ENCODE measurements at regions not wholly inside any gene's neighbourhood (a gene's known extent, or its start where the extent isn't known, plus 50 kb on each side); places are given as distances from the start of the nearest gene placed in this dataset.

GRCh38 chr11:131179836-131180235, 190.6 kb upstream of the NTM start (continued):
- no peak for TF ChIP-seq DEAF1 (CRISPR knock-in tag; IDR thresholded peaks at IDR 0.05)
- no peak for TF ChIP-seq ADNP (tag; IDR thresholded peaks at IDR 0.05)
- TF ChIP-seq HBP1 (CRISPR knock-in tag; IDR thresholded peaks at IDR 0.05): no peak
- TF ChIP-seq FIP1L1 (IDR thresholded peaks at IDR 0.05; ENCODE audit: low read depth, low read length, poor library complexity, severe bottlenecking): no peak
- TF ChIP-seq EZH2 (IDR thresholded peaks at IDR 0.05; ENCODE audit: borderline replicate concordance, low read depth, low read length): no peak

- Histone ChIP-seq H3K9me1 (ENCODE audit: control insufficient read depth, insufficient read depth, low read length) (no peaks in the 10 kb centered on the region), H4K20me1 (replicated peaks; ENCODE audit: control insufficient read depth, insufficient read depth, low read length) (no peaks in the 10 kb centered on the region), H3K4me3 (no peak overlapping the region), H3K9ac (ENCODE audit: insufficient read depth in 1 of 2, low read depth in 2 of 2, low read length in 2 of 2) (no peak overlapping the region), H3K27ac (ENCODE audit: extremely low read depth, low read depth, low read length) (no peak overlapping the region), H3K4me1 (replicated peaks in 1 of 2; ENCODE audit: control insufficient read depth in 2 of 2, insufficient read depth in 2 of 2, low read length in 2 of 2) (no peaks in the 10 kb centered on the region), H2AFZ (ENCODE audit: low read depth, low read length) (no peak overlapping the region), H3K27me3 (ENCODE audit: control insufficient read depth in 2 of 2, insufficient read depth in 2 of 2, low read length in 2 of 2) (no peaks in the 10 kb centered on the region), H3K79me2 (ENCODE audit: control insufficient read depth, insufficient read depth, low read length) (no peaks in the 10 kb centered on the region), H3K9me3 (replicated peaks; ENCODE audit: control insufficient read depth, insufficient read depth, low read depth, low read length) (no peaks in the 10 kb centered on the region), H3K36me3 (ENCODE audit: control insufficient read depth, insufficient read depth, low read length) (no peaks in the 10 kb centered on the region), H3K4me2 (ENCODE audit: insufficient read depth, low read length) (no peak overlapping the region)
- ChIA-PET CTCF (ENCODE audit: low intra/inter-chr PET ratio) (no interaction called here), POLR2A (interaction anchor here (0.6 kb wide), 1 partner anchor 109 kb away, joined by 3 read pairs; no protein-coding TSS in a partner anchor)
- DNase-seq (ENCODE audit: extremely low read depth in 1 of 4, low spot score in 3 of 4): no peak
- intact Hi-C loops (cut with micrococcal nuclease): no loop called here
- 0% methylated on average over 3 of the region's 3 CpGs for WGBS (ENCODE audit: insufficient coverage, low coverage, missing lambda C conversion rate)
- in situ Hi-C loops (cut with MboI): no loop called here
- no peak for ATAC-seq
- no peak for FAIRE-seq
- BruUV-seq (replicated peaks): no TSS peak
- TF ChIP-seq E2F8 (IDR thresholded peaks at IDR 0.05; ENCODE audit: low read depth, partially characterized antibody) (no peak), JUNB (CRISPR knock-in tag; conservative IDR thresholded peaks at IDR 0.05) (no peak), TSHZ1 (CRISPR knock-in tag; IDR thresholded peaks at IDR 0.05) (no peak), SOX6 (IDR thresholded peaks at IDR 0.05) (no peak), ZNF395 (CRISPR knock-in tag; IDR thresholded peaks at IDR 0.05) (no peak)
These were observed 184.5 kb upstream of the NTM start for GRCh38 chr11:131185915-131186314.

Data from K562 (cell line).